ENCODE measurements at regions not wholly inside any gene's neighbourhood (a gene's known extent, or its start where the extent isn't known, plus 50 kb on each side); places are given as distances from the start of the nearest gene placed in this dataset.

GRCh38 chr7:153404781-153405279, 645.3 kb downstream of the ACTR3B start:
- Mint-ChIP-seq H3K4me1 (ENCODE audit: unreplicated experiment) (no peaks in the 10 kb centered on the region), H3K9me3 (ENCODE audit: unreplicated experiment) (peaks cover 64% of the 10 kb centered on the region), H3K4me3 (ENCODE audit: unreplicated experiment) (no peak overlapping the region), H3K36me3 (ENCODE audit: unreplicated experiment) (no peaks in the 10 kb centered on the region), H3K27me3 (ENCODE audit: unreplicated experiment) (no peaks in the 10 kb centered on the region), H3K27ac (ENCODE audit: unreplicated experiment) (no peak overlapping the region)
- DNase-seq (ENCODE audit: extremely low spot score, unreplicated experiment), result no peak
- no peak for TF ChIP-seq CTCF (IDR thresholded peaks at IDR 0.05)

- TF ChIP-seq CTCF (IDR thresholded peaks at IDR 0.05), result no peak
- no peak for DNase-seq (ENCODE audit: extremely low spot score, unreplicated experiment)
- Mint-ChIP-seq H3K4me3 (ENCODE audit: unreplicated experiment) (no peak overlapping the region), H3K27ac (ENCODE audit: unreplicated experiment) (no peak overlapping the region), H3K4me1 (ENCODE audit: unreplicated experiment) (no peaks in the 10 kb centered on the region), H3K27me3 (ENCODE audit: unreplicated experiment) (no peaks in the 10 kb centered on the region), H3K36me3 (ENCODE audit: unreplicated experiment) (no peaks in the 10 kb centered on the region), H3K9me3 (ENCODE audit: unreplicated experiment) (peaks cover 69% of the 10 kb centered on the region)
These were observed 646.3 kb upstream of the DPP6 start for GRCh38 chr7:153405704-153406485.

- Mint-ChIP-seq H3K27me3 (ENCODE audit: unreplicated experiment) (no peaks in the 10 kb centered on the region), H3K4me1 (ENCODE audit: unreplicated experiment) (no peaks in the 10 kb centered on the region), H3K36me3 (ENCODE audit: unreplicated experiment) (no peaks in the 10 kb centered on the region), H3K9me3 (ENCODE audit: unreplicated experiment) (peaks cover 70% of the 10 kb centered on the region), H3K27ac (ENCODE audit: unreplicated experiment) (no peak overlapping the region), H3K4me3 (ENCODE audit: unreplicated experiment) (no peak overlapping the region)
- DNase-seq (ENCODE audit: extremely low spot score, unreplicated experiment), result no peak
- TF ChIP-seq CTCF (IDR thresholded peaks at IDR 0.05), result no peak
These were observed 645.7 kb upstream of the DPP6 start for GRCh38 chr7:153406486-153406872.

GRCh38 chr7:153407291-153408046, 644.7 kb upstream of the DPP6 start:
- TF ChIP-seq CTCF (IDR thresholded peaks at IDR 0.05), result no peak
- no peaks in the 10 kb centered on the region for H3K36me3 Mint-ChIP-seq (ENCODE audit: unreplicated experiment)
- DNase-seq (ENCODE audit: extremely low spot score, unreplicated experiment), result no peak
- no peaks in the 10 kb centered on the region for H3K4me1 Mint-ChIP-seq (ENCODE audit: unreplicated experiment)
- H3K4me3 Mint-ChIP-seq (ENCODE audit: unreplicated experiment), result no peak overlapping the region
- H3K27me3 Mint-ChIP-seq (ENCODE audit: unreplicated experiment), result no peaks in the 10 kb centered on the region
- H3K9me3 Mint-ChIP-seq (ENCODE audit: unreplicated experiment), result peaks cover 69% of the 10 kb centered on the region
- no peak overlapping the region for H3K27ac Mint-ChIP-seq (ENCODE audit: unreplicated experiment)

Measured in osteocyte (in vitro differentiated cells).